Panc1 (cell line): ENCODE measurements at regions not wholly inside any gene's neighbourhood (a gene's known extent, or its start where the extent isn't known, plus 50 kb on each side); places are given as distances from the start of the nearest gene placed in this dataset.

Experiments used
- CTCF ChIP-seq: fragments of 450-650 bp; IDR thresholded peaks from 2 replicates; pipeline ENCODE4 v1.5.1; 2017; ENCODE audit warnings: mild to moderate bottlenecking
- POLR2AphosphoS5 ChIP-seq: IDR thresholded peaks from 2 replicates; pipeline ENCODE4 v1.6.1; 2012; ENCODE audit warnings: mild to moderate bottlenecking, low read depth, low read length, moderate library complexity
- TF ChIP-seq, protein P1 (sequence below), 2 experiments: IDR thresholded peaks; 2 replicates each; pipeline ENCODE4 v1.6.1; 2011 to 2012; ENCODE audit warnings: low read depth in 2 of 2, control low read depth in 1 of 2, low read length in 1 of 2, mild to moderate bottlenecking in 1 of 2, moderate library complexity in 1 of 2; ENCODE audit not compliant: insufficient read depth in 1 of 2

DNA sequence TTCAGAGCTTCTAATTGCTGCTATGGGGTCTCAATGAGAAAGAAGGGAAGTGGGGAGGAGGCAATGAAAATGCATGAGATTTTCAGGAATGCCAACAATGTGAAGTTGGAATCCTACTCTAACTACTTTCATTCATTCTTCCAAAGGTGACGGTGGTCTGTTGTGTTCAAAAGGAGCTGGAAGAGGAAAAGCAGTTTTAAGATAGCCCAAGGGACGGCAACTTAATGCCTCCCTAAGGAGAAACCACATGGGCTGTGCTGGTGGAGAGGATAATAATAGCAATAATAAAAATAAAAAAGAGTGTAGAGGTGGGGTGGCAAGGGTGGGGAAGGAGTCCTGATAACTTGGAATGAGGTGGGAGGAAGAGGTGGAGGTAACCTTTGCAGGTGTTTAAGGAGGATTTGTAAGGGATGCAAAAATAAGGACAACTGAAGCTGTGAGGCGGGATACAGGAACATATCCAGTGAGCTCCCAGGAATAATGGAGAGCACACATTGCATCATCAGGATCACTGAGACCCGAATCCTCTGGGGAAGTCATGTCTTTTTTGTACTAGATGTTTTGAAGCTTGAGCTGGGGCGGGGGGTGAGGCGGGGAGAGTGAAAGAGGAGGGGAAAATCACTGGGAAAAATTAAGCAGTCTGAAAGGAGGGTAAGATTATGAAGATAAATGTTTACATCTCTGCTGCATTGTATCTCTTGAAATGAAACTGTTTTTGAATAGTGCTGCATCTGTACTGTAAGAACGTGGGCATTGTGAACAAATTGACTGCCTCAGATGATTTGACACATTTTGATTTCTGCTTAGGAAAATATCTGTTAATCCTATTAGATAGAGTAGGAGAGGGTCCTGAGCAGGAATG is 120.1 kb upstream of the TMEM161B start:
- TF ChIP-seq CTCF (no peak), POLR2AphosphoS5 (no peak)
- TF ChIP-seq, protein P1, sequence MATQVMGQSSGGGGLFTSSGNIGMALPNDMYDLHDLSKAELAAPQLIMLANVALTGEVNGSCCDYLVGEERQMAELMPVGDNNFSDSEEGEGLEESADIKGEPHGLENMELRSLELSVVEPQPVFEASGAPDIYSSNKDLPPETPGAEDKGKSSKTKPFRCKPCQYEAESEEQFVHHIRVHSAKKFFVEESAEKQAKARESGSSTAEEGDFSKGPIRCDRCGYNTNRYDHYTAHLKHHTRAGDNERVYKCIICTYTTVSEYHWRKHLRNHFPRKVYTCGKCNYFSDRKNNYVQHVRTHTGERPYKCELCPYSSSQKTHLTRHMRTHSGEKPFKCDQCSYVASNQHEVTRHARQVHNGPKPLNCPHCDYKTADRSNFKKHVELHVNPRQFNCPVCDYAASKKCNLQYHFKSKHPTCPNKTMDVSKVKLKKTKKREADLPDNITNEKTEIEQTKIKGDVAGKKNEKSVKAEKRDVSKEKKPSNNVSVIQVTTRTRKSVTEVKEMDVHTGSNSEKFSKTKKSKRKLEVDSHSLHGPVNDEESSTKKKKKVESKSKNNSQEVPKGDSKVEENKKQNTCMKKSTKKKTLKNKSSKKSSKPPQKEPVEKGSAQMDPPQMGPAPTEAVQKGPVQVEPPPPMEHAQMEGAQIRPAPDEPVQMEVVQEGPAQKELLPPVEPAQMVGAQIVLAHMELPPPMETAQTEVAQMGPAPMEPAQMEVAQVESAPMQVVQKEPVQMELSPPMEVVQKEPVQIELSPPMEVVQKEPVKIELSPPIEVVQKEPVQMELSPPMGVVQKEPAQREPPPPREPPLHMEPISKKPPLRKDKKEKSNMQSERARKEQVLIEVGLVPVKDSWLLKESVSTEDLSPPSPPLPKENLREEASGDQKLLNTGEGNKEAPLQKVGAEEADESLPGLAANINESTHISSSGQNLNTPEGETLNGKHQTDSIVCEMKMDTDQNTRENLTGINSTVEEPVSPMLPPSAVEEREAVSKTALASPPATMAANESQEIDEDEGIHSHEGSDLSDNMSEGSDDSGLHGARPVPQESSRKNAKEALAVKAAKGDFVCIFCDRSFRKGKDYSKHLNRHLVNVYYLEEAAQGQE (IDR thresholded peaks at IDR 0.05; ENCODE audit: insufficient read depth in 1 of 2, low read depth in 2 of 2, low read length in 1 of 2): no peak
